ENCODE measurements at regions not wholly inside any gene's neighbourhood (a gene's known extent, or its start where the extent isn't known, plus 50 kb on each side); places are given as distances from the start of the nearest gene placed in this dataset.

- no peak for DNase-seq
- Mint-ChIP-seq H3K4me3 (ENCODE audit: unreplicated experiment) (no peak overlapping the region), H3K27me3 (ENCODE audit: unreplicated experiment) (no peaks in the 10 kb centered on the region), H3K36me3 (ENCODE audit: unreplicated experiment) (no peaks in the 10 kb centered on the region), H3K4me1 (ENCODE audit: low read depth, unreplicated experiment) (no peaks in the 10 kb centered on the region), H3K9me3 (ENCODE audit: unreplicated experiment) (no peaks in the 10 kb centered on the region), H3K27ac (ENCODE audit: unreplicated experiment) (no peak overlapping the region)
- TF ChIP-seq, protein P1, sequence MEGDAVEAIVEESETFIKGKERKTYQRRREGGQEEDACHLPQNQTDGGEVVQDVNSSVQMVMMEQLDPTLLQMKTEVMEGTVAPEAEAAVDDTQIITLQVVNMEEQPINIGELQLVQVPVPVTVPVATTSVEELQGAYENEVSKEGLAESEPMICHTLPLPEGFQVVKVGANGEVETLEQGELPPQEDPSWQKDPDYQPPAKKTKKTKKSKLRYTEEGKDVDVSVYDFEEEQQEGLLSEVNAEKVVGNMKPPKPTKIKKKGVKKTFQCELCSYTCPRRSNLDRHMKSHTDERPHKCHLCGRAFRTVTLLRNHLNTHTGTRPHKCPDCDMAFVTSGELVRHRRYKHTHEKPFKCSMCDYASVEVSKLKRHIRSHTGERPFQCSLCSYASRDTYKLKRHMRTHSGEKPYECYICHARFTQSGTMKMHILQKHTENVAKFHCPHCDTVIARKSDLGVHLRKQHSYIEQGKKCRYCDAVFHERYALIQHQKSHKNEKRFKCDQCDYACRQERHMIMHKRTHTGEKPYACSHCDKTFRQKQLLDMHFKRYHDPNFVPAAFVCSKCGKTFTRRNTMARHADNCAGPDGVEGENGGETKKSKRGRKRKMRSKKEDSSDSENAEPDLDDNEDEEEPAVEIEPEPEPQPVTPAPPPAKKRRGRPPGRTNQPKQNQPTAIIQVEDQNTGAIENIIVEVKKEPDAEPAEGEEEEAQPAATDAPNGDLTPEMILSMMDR (IDR thresholded peaks at IDR 0.05; ENCODE audit: partially characterized antibody, unreplicated experiment): no peak
These were observed 54.1 kb upstream of the PIK3C2G start for GRCh38 chr12:18207266-18207665.

DNA sequence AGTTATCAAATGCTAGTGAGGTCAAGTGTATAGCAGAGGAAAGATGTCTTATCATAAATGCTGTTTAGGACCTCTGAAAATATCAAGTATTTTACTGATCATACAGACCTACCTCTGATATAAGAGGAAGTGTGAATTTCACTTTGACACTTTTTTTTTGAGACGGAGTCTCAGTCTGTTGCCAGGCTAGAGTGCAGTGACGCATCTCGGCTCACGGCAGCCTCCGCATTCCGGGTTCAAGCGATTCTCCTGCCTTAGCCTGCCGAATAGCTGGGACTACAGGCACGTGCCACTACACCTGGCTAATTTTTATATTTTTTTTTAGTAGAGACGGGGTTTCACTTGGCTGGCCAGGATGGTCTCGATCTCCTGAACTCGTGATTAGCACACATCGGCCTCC, 55.1 kb upstream of the PIK3C2G start:
- TF ChIP-seq, protein P1 (IDR thresholded peaks at IDR 0.05; ENCODE audit: partially characterized antibody, unreplicated experiment): no peak
- no peaks in the 10 kb centered on the region for H3K27me3 Mint-ChIP-seq (ENCODE audit: unreplicated experiment)
- no peaks in the 10 kb centered on the region for H3K36me3 Mint-ChIP-seq (ENCODE audit: unreplicated experiment)
- no peak overlapping the region for H3K4me3 Mint-ChIP-seq (ENCODE audit: unreplicated experiment)
- H3K9me3 Mint-ChIP-seq (ENCODE audit: unreplicated experiment): no peaks in the 10 kb centered on the region
- no peaks in the 10 kb centered on the region for H3K4me1 Mint-ChIP-seq (ENCODE audit: low read depth, unreplicated experiment)
- no peak for DNase-seq
- no peak overlapping the region for H3K27ac Mint-ChIP-seq (ENCODE audit: unreplicated experiment)

- no peak for DNase-seq
- no peaks in the 10 kb centered on the region for H3K36me3 Mint-ChIP-seq (ENCODE audit: unreplicated experiment)
- TF ChIP-seq, protein P1 (IDR thresholded peaks at IDR 0.05; ENCODE audit: partially characterized antibody, unreplicated experiment): no peak
- H3K4me1 Mint-ChIP-seq (ENCODE audit: low read depth, unreplicated experiment): no peaks in the 10 kb centered on the region
- no peak overlapping the region for H3K4me3 Mint-ChIP-seq (ENCODE audit: unreplicated experiment)
- no peaks in the 10 kb centered on the region for H3K27me3 Mint-ChIP-seq (ENCODE audit: unreplicated experiment)
- H3K27ac Mint-ChIP-seq (ENCODE audit: unreplicated experiment): no peak overlapping the region
- H3K9me3 Mint-ChIP-seq (ENCODE audit: unreplicated experiment): no peaks in the 10 kb centered on the region
These were observed 57.3 kb upstream of the PIK3C2G start for GRCh38 chr12:18204053-18204452.

DNA sequence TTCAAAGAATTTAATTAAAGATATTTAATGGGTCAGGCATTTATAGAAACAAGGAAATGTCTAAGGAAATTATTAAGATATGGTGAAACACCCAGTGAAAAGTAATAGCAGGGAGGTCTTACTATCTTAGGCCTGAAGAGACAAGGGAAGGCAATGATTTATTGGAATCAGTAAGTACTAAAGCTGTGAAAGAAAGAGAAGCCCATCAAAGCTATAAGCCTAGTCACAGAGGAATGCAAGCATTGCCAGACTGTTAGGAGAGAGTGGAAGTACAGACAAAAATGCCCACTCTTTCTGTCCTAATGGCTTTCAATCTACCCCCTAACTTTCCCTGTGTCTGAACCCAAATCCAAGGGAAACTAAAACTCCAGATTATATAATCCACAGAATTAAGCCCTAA, 69.2 kb upstream of the PIK3C2G start:
- peaks cover 3% of the 10 kb centered on the region for H3K9me3 Mint-ChIP-seq (ENCODE audit: unreplicated experiment)
- DNase-seq: no peak
- TF ChIP-seq, protein P1 (IDR thresholded peaks at IDR 0.05; ENCODE audit: partially characterized antibody, unreplicated experiment): no peak
- H3K4me1 Mint-ChIP-seq (ENCODE audit: low read depth, unreplicated experiment): no peaks in the 10 kb centered on the region
- H3K27me3 Mint-ChIP-seq (ENCODE audit: unreplicated experiment): no peaks in the 10 kb centered on the region
- H3K4me3 Mint-ChIP-seq (ENCODE audit: unreplicated experiment): no peak overlapping the region
- H3K36me3 Mint-ChIP-seq (ENCODE audit: unreplicated experiment): peaks cover 12% of the 10 kb centered on the region
- H3K27ac Mint-ChIP-seq (ENCODE audit: unreplicated experiment): no peak overlapping the region

DNA sequence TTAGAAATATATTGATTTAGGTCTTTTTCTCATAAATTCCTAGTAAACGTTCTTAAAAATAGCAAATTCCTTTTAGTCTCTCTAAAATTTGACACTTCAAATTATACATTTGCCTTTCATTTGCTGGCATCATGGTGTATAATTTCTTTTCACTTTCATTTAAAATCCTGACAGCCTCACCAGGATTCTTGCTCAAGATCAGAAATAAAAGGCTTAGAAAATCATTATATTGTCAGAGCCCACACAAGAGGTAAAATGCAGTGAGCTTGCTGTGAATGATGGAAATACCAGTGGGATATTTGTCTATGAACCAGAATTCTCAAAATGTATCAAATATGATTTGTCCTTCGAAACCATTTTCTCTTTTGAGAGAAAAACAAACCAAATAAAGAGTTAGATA, 78.2 kb upstream of the PIK3C2G start:
- no peaks in the 10 kb centered on the region for H3K36me3 Mint-ChIP-seq (ENCODE audit: unreplicated experiment)
- H3K27ac Mint-ChIP-seq (ENCODE audit: unreplicated experiment): no peak overlapping the region
- no peak overlapping the region for H3K4me3 Mint-ChIP-seq (ENCODE audit: unreplicated experiment)
- no peak for DNase-seq
- TF ChIP-seq, protein P1 (IDR thresholded peaks at IDR 0.05; ENCODE audit: partially characterized antibody, unreplicated experiment): no peak
- no peaks in the 10 kb centered on the region for H3K4me1 Mint-ChIP-seq (ENCODE audit: low read depth, unreplicated experiment)
- H3K27me3 Mint-ChIP-seq (ENCODE audit: unreplicated experiment): no peaks in the 10 kb centered on the region
- H3K9me3 Mint-ChIP-seq (ENCODE audit: unreplicated experiment): no peaks in the 10 kb centered on the region

All from glutamatergic neuron (in vitro differentiated cells).